BJ (cell line): ENCODE measurements at regions not wholly inside any gene's neighbourhood (a gene's known extent, or its start where the extent isn't known, plus 50 kb on each side); places are given as distances from the start of the nearest gene placed in this dataset.

Source experiments
- CTCF ChIA-PET: fragments of 350-600 bp; formaldehyde crosslinking; extraction: SDS; loops from one replicate; lab custom pipeline; 2021; ENCODE audit warnings: antibody characterized with exemption, inconsistent platforms; lab: Yijun Ruan, JAX
- POLR2A ChIA-PET: fragments of 300-600 bp; sonication (Branson Sonifier 250); formaldehyde crosslinking; extraction: SDS; loops from one replicate; lab custom pipeline; 2021; ENCODE audit warnings: antibody characterized with exemption; lab: Charles Lee
- DNase-seq: peaks from one replicate; pipeline ENCODE4 v3.0.0-alpha.2; 2011; ENCODE audit warnings: low read depth
- H3K27me3 ChIP-seq: 2 replicates; pipeline ENCODE4 v1.6.0; 2011; ENCODE audit warnings: low read length; ENCODE audit not compliant: control insufficient read depth, insufficient read depth
- H3K36me3 ChIP-seq: 2 replicates; pipeline ENCODE4 v1.5.1; 2011; ENCODE audit warnings: low read length; ENCODE audit not compliant: control insufficient read depth, insufficient read depth
- H3K4me3 ChIP-seq: 2 replicates; pipeline ENCODE4 v1.5.1; 2011; ENCODE audit warnings: low read depth, mild to moderate bottlenecking, control low read depth, low read length
- CTCF ChIP-seq: IDR thresholded peaks from 2 replicates; pipeline ENCODE4 v1.5.1; 2011; ENCODE audit warnings: low read depth, mild to moderate bottlenecking, control low read depth, inconsistent platforms, low read length, moderate library complexity; ENCODE audit not compliant: insufficient read depth

GRCh38 chr1:25111706-25112105 lies 120.6 kb downstream of the SYF2 start:
- ChIA-PET CTCF (interaction anchor here (1.3 kb wide), 1 partner anchor 10 kb away, joined by 6 read pairs; no protein-coding TSS in a partner anchor), POLR2A (no interaction called here)
- TF ChIP-seq CTCF, result no peak
- DNase-seq, result no peak
- Histone ChIP-seq H3K36me3 (no peaks in the 10 kb centered on the region), H3K27me3 (peaks cover 5% of the 10 kb centered on the region), H3K4me3 (no peak overlapping the region)

GRCh38 chr1:25110485-25110884 lies 121.8 kb downstream of the SYF2 start:
- Histone ChIP-seq H3K4me3 (no peak overlapping the region), H3K36me3 (no peaks in the 10 kb centered on the region), H3K27me3 (peaks cover 5% of the 10 kb centered on the region)
- ChIA-PET CTCF (no interaction called here), POLR2A (no interaction called here)
- no peak for DNase-seq
- no peak for TF ChIP-seq CTCF

GRCh38 chr1:25110036-25110435 lies 122.3 kb downstream of the SYF2 start:
- CTCF ChIA-PET, result no interaction called here
- Histone ChIP-seq H3K4me3 (no peak overlapping the region), H3K27me3 (peaks cover 9% of the 10 kb centered on the region), H3K36me3 (no peaks in the 10 kb centered on the region)
- POLR2A ChIA-PET, result no interaction called here
- TF ChIP-seq CTCF, result no peak
- DNase-seq, result no peak

GRCh38 chr1:25109531-25109951 lies 122.8 kb downstream of the SYF2 start:
- no peak overlapping the region for H3K4me3 ChIP-seq
- H3K27me3 ChIP-seq, result peaks cover 10% of the 10 kb centered on the region
- H3K36me3 ChIP-seq, result no peaks in the 10 kb centered on the region
- CTCF ChIA-PET, result no interaction called here
- POLR2A ChIA-PET, result no interaction called here
- TF ChIP-seq CTCF, result no peak
- no peak for DNase-seq

- no peak for TF ChIP-seq CTCF
- CTCF ChIA-PET, result interaction anchor here (0.6 to 1.0 kb wide), 3 partner anchors 97 to 367 kb away, joined by 3 to 6 read pairs (median 4); no protein-coding TSS in a partner anchor
- Histone ChIP-seq H3K36me3 (no peaks in the 10 kb centered on the region), H3K27me3 (peaks cover 13% of the 10 kb centered on the region), H3K4me3 (no peak overlapping the region)
- POLR2A ChIA-PET, result no interaction called here
- DNase-seq, result no peak
Measured at GRCh38 chr1:25107643-25108010, 124.7 kb downstream of the SYF2 start.
